NCI-H748 treated with DMSO at 0.1 percent for 48 hours (cell line): ENCODE measurements at regions not wholly inside any gene's neighbourhood (a gene's known extent, or its start where the extent isn't known, plus 50 kb on each side); places are given as distances from the start of the nearest gene placed in this dataset.

Experiments used
- DNase-seq: peaks from one replicate; lab custom pipeline; 2025; lab: John Stamatoyannopoulos, UW

- no peak for DNase-seq
Observed at GRCh38 chr3:181442066-181442465, 269.7 kb upstream of the SOX2 start.

- no peak for DNase-seq
Observed at GRCh38 chr3:181432992-181433391, 278.7 kb upstream of the SOX2 start.

- DNase-seq = no peak
Observed at GRCh38 chr3:181431748-181432147, 280.0 kb upstream of the SOX2 start.

- no peak for DNase-seq
Observed at GRCh38 chr3:181425074-181425473, 286.7 kb upstream of the SOX2 start.

- no peak for DNase-seq
Observed at GRCh38 chr3:181418233-181418632, 293.5 kb upstream of the SOX2 start.

GRCh38 chr3:181417748-181418147, 294.0 kb upstream of the SOX2 start:
- DNase-seq = no peak

GRCh38 chr3:181410870-181411269, 300.9 kb upstream of the SOX2 start:
- DNase-seq = no peak

GRCh38 chr3:181403876-181404660, 307.7 kb upstream of the SOX2 start:
- no peak for DNase-seq

GRCh38 chr3:181402347-181402746, 309.4 kb upstream of the SOX2 start:
- DNase-seq = no peak

GRCh38 chr3:181384970-181385369, 326.8 kb upstream of the SOX2 start:
- no peak for DNase-seq

- no peak for DNase-seq
Observed at GRCh38 chr3:181383760-181384159, 328.0 kb upstream of the SOX2 start.

- no peak for DNase-seq
Observed at GRCh38 chr3:181383201-181383600, 328.5 kb upstream of the SOX2 start.

GRCh38 chr3:181382656-181383055, 329.1 kb upstream of the SOX2 start:
- DNase-seq = no peak

GRCh38 chr3:181379278-181379677, 332.4 kb upstream of the SOX2 start:
- no peak for DNase-seq

- no peak for DNase-seq
Observed at GRCh38 chr3:181369637-181370036, 342.1 kb upstream of the SOX2 start.

- DNase-seq = no peak
Observed at GRCh38 chr3:181363231-181363630, 348.5 kb upstream of the SOX2 start.

- no peak for DNase-seq
Observed at GRCh38 chr3:181362378-181362777, 349.3 kb upstream of the SOX2 start.

GRCh38 chr3:181358562-181358961, 353.2 kb upstream of the SOX2 start:
- DNase-seq = no peak

- no peak for DNase-seq
Observed at GRCh38 chr3:181358060-181358459, 353.7 kb upstream of the SOX2 start.

- DNase-seq = no peak
Observed at GRCh38 chr3:181354140-181354539, 357.6 kb upstream of the SOX2 start.

- DNase-seq = peak; percentile 52
Observed at GRCh38 chr3:181344331-181344730, 354.8 kb upstream of the DNAJC19 start.

- DNase-seq = no peak
Observed at GRCh38 chr3:181336597-181336996, 347.1 kb upstream of the DNAJC19 start.

- no peak for DNase-seq
Observed at GRCh38 chr3:181333394-181333793, 343.9 kb upstream of the DNAJC19 start.
